Naive thymus-derived CD4-positive, alpha-beta T cell (primary cell): ENCODE measurements at regions not wholly inside any gene's neighbourhood (a gene's known extent, or its start where the extent isn't known, plus 50 kb on each side); places are given as distances from the start of the nearest gene placed in this dataset.
A peak's percentile ranks its signal among the peaks of the same experiment; 100 is the strongest.

Source experiments
- ATAC-seq: fragments of 150-1000 bp; cut with Tn5 transposase; 2 replicates; pipeline ENCODE4 v1.10.0; 2021; ENCODE audit warnings: mild to moderate bottlenecking, moderate library complexity
- CTCF ChIA-PET: fragments of 350-600 bp; sonication (Branson Sonifier 250); formaldehyde crosslinking; loops from one replicate; lab custom pipeline; 2021; ENCODE audit warnings: antibody characterized with exemption; lab: Charles Lee
- POLR2A ChIA-PET: fragments of 350-600 bp; sonication (Branson Sonifier 250); formaldehyde crosslinking; loops from one replicate; lab custom pipeline; 2021; ENCODE audit warnings: antibody characterized with exemption, inconsistent platforms; lab: Charles Lee
- DNase-seq, 9 donors: peaks; one replicate each; pipeline versions ENCODE4 v3.0.0 to v3.0.0-alpha.2; 2020 to 2022; ENCODE audit warnings: mixed read lengths in 1 of 9
- H3K27ac ChIP-seq: one replicate; pipeline ENCODE4 v1.7.0; 2013; ENCODE audit warnings: mild to moderate bottlenecking, low read depth, low read length, moderate library complexity
- H3K27me3 ChIP-seq, 2 donors: one replicate each; pipeline ENCODE4 v1.7.0; 2013; ENCODE audit warnings: low read length in 2 of 2, mild to moderate bottlenecking in 2 of 2, moderate library complexity in 2 of 2; ENCODE audit not compliant: control insufficient read depth in 2 of 2, insufficient read depth in 2 of 2
- H3K36me3 ChIP-seq, 3 experiments: 1 replicate in 2 of 3; 2 replicates in 1 of 3; pipeline ENCODE4 v1.7.0; 2013; ENCODE audit warnings: low read length in 3 of 3, mild to moderate bottlenecking in 3 of 3, moderate library complexity in 1 of 3; ENCODE audit not compliant: insufficient read depth in 3 of 3, control insufficient read depth in 2 of 3
- H3K4me1 ChIP-seq, 2 donors: one replicate each; pipeline ENCODE4 v1.7.0; 2013; ENCODE audit warnings: low read length in 2 of 2, mild to moderate bottlenecking in 2 of 2, moderate library complexity in 1 of 2; ENCODE audit not compliant: control insufficient read depth in 2 of 2, insufficient read depth in 2 of 2
- H3K4me3 ChIP-seq: 2 replicates; pipeline ENCODE4 v1.7.0; 2013; ENCODE audit warnings: mild to moderate bottlenecking, low read length
- H3K9me3 ChIP-seq, 3 experiments: 1 replicate in 2 of 3; 2 replicates in 1 of 3; pipeline ENCODE4 v1.7.0; 2013; ENCODE audit warnings: low read length in 3 of 3; ENCODE audit not compliant: control insufficient read depth in 2 of 3
- H3K27ac Mint-ChIP-seq, 9 donors: one replicate each; pipeline ENCODE4 v1.8.0; 2020 to 2022; ENCODE audit warnings: mixed read lengths in 9 of 9, mild to moderate bottlenecking in 8 of 9, moderate library complexity in 5 of 9, inconsistent platforms in 2 of 9
- H3K27me3 Mint-ChIP-seq, 5 donors: one replicate each; pipeline ENCODE4 v1.8.0; 2021 to 2022; ENCODE audit warnings: mixed read lengths in 5 of 5, mild to moderate bottlenecking in 1 of 5
- H3K36me3 Mint-ChIP-seq, 5 donors: one replicate each; pipeline ENCODE4 v1.8.0; 2020 to 2022; ENCODE audit warnings: mixed read lengths in 5 of 5, mild to moderate bottlenecking in 3 of 5, inconsistent platforms in 1 of 5
- H3K4me1 Mint-ChIP-seq, 7 donors: one replicate each; pipeline ENCODE4 v1.8.0; 2020 to 2022; ENCODE audit warnings: mixed read lengths in 7 of 7, mild to moderate bottlenecking in 3 of 7, inconsistent platforms in 1 of 7
- H3K4me3 Mint-ChIP-seq, 10 donors: one replicate each; pipeline ENCODE4 v1.8.0; 2020 to 2022; ENCODE audit warnings: mild to moderate bottlenecking in 10 of 10, mixed read lengths in 10 of 10, moderate library complexity in 6 of 10, inconsistent platforms in 2 of 10
- H3K9me3 Mint-ChIP-seq, 11 donors: one replicate each; pipeline ENCODE4 v1.8.0; 2020 to 2022; ENCODE audit warnings: mixed read lengths in 11 of 11, mild to moderate bottlenecking in 4 of 11, inconsistent platforms in 1 of 11, moderate library complexity in 1 of 11
- intact Hi-C, 2 donors: fragments of 100-400 bp; cut with micrococcal nuclease; formaldehyde crosslinking; loops; one replicate each; pipeline ENCODE4 v1.15.1; 2023

DNA sequence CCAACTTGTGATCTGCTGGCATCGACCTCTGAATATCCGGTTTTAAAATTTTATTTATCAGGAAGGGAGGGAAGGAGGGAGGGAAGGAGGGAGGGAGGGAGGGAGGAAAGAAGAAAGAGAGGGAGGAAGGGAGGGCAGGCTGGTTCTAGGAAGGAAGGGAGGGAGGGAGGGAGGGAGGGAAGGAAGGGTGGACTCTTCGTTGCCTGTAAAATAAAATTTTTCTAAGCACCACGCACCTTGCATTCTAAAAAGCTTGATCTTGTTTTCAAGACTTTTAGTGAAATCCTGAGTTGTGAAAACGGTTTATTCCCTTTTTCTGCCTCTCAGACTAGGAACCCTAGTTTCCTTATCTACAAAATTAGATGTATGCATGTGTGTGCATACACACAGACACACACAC is 101.7 kb upstream of the RAP2B start:
- Mint-ChIP-seq H3K36me3 (no peaks in the 10 kb centered on the region), H3K4me1 (no peaks in the 10 kb centered on the region), H3K27me3 (no peaks in the 10 kb centered on the region), H3K4me3 (no peak overlapping the region), H3K9me3 (no peaks in the 10 kb centered on the region), H3K27ac (no peak overlapping the region)
- CTCF ChIA-PET: no interaction called here
- intact Hi-C loops: no loop called here
- H3K27ac ChIP-seq: no peak overlapping the region
- ATAC-seq: no peak
- no peaks in the 10 kb centered on the region for H3K4me1 ChIP-seq
- no peak overlapping the region for H3K4me3 ChIP-seq
- no peaks in the 10 kb centered on the region for H3K36me3 ChIP-seq
- H3K9me3 ChIP-seq: no peaks in the 10 kb centered on the region
- no peak for DNase-seq
- POLR2A ChIA-PET: no interaction called here
- H3K27me3 ChIP-seq: no peaks in the 10 kb centered on the region

DNA sequence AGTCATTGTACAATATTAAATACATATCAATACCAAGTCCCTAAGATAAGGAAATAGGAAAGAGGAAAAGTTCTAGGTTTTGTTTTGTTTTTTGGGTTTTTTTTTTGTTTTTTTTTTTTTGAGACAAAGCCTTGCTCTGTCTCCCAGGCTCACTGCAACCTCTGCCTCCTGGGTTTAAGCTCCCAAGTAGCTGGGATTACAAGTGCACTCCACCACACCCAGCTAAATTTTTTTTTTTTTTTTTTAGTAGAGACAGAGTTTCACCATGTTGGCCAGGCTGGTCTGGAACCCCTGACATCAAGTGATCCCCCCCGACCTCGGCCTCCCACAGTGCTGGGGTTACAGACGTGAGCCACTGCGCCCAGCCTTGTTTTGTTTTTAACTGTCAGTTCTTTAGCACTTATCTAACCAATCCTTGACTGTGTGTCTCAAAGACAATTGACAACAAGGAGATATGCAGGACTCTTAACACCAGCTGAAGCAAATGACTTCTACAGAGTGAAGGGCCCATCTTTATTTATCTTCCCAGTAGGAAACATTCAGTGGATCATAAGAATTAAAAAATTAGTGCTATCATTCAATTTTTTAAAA is 100.0 kb upstream of the RAP2B start:
- H3K4me3 Mint-ChIP-seq: no peak overlapping the region
- Histone ChIP-seq H3K27me3 (no peaks in the 10 kb centered on the region), H3K36me3 (no peaks in the 10 kb centered on the region), H3K27ac (no peak overlapping the region), H3K4me3 (no peak overlapping the region), H3K9me3 (no peaks in the 10 kb centered on the region), H3K4me1 (no peaks in the 10 kb centered on the region)
- H3K9me3 Mint-ChIP-seq: no peaks in the 10 kb centered on the region
- no peaks in the 10 kb centered on the region for H3K4me1 Mint-ChIP-seq
- no peaks in the 10 kb centered on the region for H3K36me3 Mint-ChIP-seq
- POLR2A ChIA-PET: no interaction called here
- intact Hi-C loops: no loop called here
- H3K27ac Mint-ChIP-seq: no peak overlapping the region
- DNase-seq: no peak
- peaks cover 0 to 3% (median 0%) of the 10 kb centered on the region in 5 donors for H3K27me3 Mint-ChIP-seq
- CTCF ChIA-PET: interaction anchor here (0.6 kb wide), 1 partner anchor 910 kb away, joined by 3 read pairs; no protein-coding TSS in a partner anchor
- no peak for ATAC-seq

DNA sequence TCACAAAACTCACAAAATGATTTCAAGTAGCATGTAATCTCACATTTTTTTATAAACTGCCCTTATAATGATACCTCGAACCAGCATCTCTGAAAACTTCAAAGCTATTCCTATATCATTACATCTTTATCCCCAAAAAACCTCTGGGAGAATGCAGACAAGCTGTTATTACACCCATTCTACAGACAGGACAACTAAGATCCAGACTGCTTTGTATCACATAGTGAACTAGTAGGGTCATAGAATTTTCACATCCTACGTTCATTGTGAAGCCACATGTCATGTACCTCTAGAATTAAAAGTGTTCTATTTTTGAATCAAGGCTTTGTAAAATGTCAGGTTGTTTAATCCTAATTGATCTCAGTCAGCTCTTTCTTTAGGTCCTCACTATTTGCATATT is 98.7 kb upstream of the RAP2B start:
- Mint-ChIP-seq H3K4me3 (no peak overlapping the region), H3K27ac (peak overlapping the region in 1 of 9 donors; percentile 16), H3K27me3 (peaks cover 0 to 5% (median 0%) of the 10 kb centered on the region in 5 donors), H3K36me3 (no peaks in the 10 kb centered on the region), H3K4me1 (no peaks in the 10 kb centered on the region), H3K9me3 (no peaks in the 10 kb centered on the region)
- ChIA-PET POLR2A (interaction anchor here (0.5 kb wide), 1 partner anchor 142 kb away, joined by 3 read pairs; no protein-coding TSS in a partner anchor), CTCF (no interaction called here)
- intact Hi-C loops: no loop called here
- Histone ChIP-seq H3K4me3 (no peak overlapping the region), H3K4me1 (no peaks in the 10 kb centered on the region), H3K27me3 (no peaks in the 10 kb centered on the region), H3K27ac (no peak overlapping the region), H3K9me3 (no peaks in the 10 kb centered on the region), H3K36me3 (no peaks in the 10 kb centered on the region)
- no peak for ATAC-seq
- no peak for DNase-seq

DNA sequence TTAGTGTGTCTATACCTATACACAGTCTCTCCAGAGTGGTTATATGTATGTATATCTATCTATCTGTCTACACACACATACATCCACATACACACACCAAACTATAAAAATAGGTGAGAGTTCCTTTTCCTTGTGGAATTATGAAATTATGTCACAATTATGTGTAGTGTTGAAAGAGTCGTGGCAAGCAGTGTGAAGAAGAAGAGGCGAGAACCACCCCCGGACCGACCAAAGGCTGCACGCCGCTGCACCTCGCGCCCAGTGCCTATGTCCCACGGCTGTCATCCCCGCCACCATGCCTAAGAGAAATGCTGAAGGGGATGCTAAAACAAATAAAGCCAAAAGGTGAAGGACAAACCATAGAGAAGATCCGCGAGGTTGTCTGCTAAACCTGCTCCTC is 95.0 kb upstream of the RAP2B start:
- no peak overlapping the region for H3K4me3 Mint-ChIP-seq
- H3K27me3 Mint-ChIP-seq: peaks cover 0 to 5% (median 0%) of the 10 kb centered on the region in 5 donors
- intact Hi-C loops: no loop called here
- no peaks in the 10 kb centered on the region for H3K4me1 ChIP-seq
- no peaks in the 10 kb centered on the region for H3K36me3 ChIP-seq
- no peaks in the 10 kb centered on the region for H3K9me3 ChIP-seq
- H3K27me3 ChIP-seq: no peaks in the 10 kb centered on the region
- POLR2A ChIA-PET: no interaction called here
- no peak for ATAC-seq
- no peak overlapping the region for H3K27ac ChIP-seq
- CTCF ChIA-PET: no interaction called here
- H3K36me3 Mint-ChIP-seq: no peaks in the 10 kb centered on the region
- no peak for DNase-seq
- peaks cover 0 to 2% (median 0%) of the 10 kb centered on the region in 7 donors for H3K4me1 Mint-ChIP-seq
- H3K27ac Mint-ChIP-seq: peak overlapping the region in 2 of 9 donors; percentile 7 to 51
- H3K4me3 ChIP-seq: no peak overlapping the region
- H3K9me3 Mint-ChIP-seq: no peaks in the 10 kb centered on the region

DNA sequence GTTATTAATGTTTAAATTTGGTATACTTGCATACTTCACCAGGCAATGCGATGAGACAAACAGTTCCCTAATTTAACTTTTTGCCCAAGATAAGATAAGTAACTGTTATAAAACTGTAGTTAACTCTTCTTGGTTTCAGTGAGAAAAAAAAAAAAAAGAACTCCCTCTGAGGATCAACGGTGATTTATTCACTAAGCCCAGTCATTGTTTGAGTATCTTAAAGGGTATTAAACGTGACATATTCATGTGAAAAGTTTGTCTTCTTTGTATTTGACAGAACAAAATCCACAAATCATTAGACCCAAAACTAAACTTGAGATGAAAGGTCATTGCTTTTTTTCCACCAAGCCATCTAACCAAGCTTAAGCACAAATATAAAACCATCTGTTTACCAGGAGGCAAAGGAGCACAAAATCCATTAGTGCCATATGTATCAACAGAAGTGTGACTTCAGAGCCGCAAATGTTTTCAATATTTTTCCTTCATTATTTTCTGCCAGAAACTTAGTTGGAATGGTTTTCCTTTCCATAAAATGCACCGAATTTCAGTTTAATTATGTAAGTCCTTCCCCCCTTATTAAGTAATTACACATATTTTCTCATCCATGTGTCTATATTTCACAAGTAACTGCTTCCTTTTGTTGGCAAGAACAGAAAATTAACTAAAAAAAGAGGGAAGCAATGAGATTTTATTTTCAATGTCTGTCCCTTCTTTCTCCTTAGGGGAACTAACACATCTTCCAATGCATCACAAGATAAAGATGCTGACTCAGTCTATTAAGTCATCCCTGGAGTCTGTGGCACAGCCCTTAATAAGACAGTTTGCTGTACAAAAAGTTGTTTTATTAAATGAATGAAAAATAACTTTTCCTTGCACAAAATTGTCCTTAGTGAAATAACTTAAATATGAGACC is 92.2 kb upstream of the RAP2B start:
- no peak overlapping the region for H3K4me3 Mint-ChIP-seq
- CTCF ChIA-PET: no interaction called here
- no peak overlapping the region for H3K27ac ChIP-seq

DNA sequence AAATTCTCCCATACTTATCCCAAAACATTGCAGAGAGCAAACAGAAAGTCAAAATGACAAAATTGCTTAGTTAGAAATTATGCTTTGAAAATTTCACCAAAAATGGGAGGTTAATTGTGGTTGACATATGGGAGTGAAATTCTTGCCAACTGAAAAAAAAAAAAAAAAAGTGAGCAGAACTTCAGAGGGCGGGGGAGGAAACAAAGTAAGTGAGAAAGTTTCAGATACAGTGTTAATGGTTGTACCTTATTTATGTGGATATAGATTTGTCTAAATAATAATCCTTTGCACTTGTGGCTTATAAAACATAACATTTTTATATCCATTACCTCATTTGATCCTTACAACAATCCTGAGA is 91.5 kb upstream of the RAP2B start:
- H3K4me3 ChIP-seq: no peak overlapping the region
- no peak overlapping the region for H3K27ac ChIP-seq
- no peaks in the 10 kb centered on the region for H3K4me1 ChIP-seq
- Mint-ChIP-seq H3K27me3 (peaks cover 0 to 5% (median 0%) of the 10 kb centered on the region in 5 donors), H3K27ac (no peak overlapping the region), H3K36me3 (no peaks in the 10 kb centered on the region), H3K4me1 (peaks cover 0 to 2% (median 0%) of the 10 kb centered on the region in 7 donors), H3K4me3 (no peak overlapping the region), H3K9me3 (no peaks in the 10 kb centered on the region)
- no peaks in the 10 kb centered on the region for H3K36me3 ChIP-seq
- H3K9me3 ChIP-seq: no peaks in the 10 kb centered on the region
- ATAC-seq (no peak), DNase-seq (no peak)
- POLR2A ChIA-PET: no interaction called here
- intact Hi-C loops: no loop called here
- H3K27me3 ChIP-seq: no peaks in the 10 kb centered on the region
- CTCF ChIA-PET: no interaction called here

More for the DNA sequence above, 92.2 kb upstream of the RAP2B start:
- Mint-ChIP-seq H3K9me3 (no peaks in the 10 kb centered on the region), H3K27me3 (peaks cover 0 to 5% (median 0%) of the 10 kb centered on the region in 5 donors), H3K4me1 (peaks cover 0 to 2% (median 0%) of the 10 kb centered on the region in 7 donors), H3K36me3 (no peaks in the 10 kb centered on the region), H3K27ac (no peak overlapping the region)
- intact Hi-C loops: no loop called here
- no peaks in the 10 kb centered on the region for H3K4me1 ChIP-seq
- POLR2A ChIA-PET: interaction anchor here (0.6 kb wide), 1 partner anchor 20 kb away, joined by 4 read pairs; no protein-coding TSS in a partner anchor
- no peaks in the 10 kb centered on the region for H3K36me3 ChIP-seq
- DNase-seq (no peak), ATAC-seq (peak; percentile 63)
- no peak overlapping the region for H3K4me3 ChIP-seq
- H3K27me3 ChIP-seq: no peaks in the 10 kb centered on the region
- no peaks in the 10 kb centered on the region for H3K9me3 ChIP-seq
